DND-41 (cell line): ENCODE measurements at regions not wholly inside any gene's neighbourhood (a gene's known extent, or its start where the extent isn't known, plus 50 kb on each side); places are given as distances from the start of the nearest gene placed in this dataset.

Source experiments
- EZH2 ChIP-seq: IDR thresholded peaks from 3 replicates; pipeline ENCODE4 v1.6.1; 2012; ENCODE audit warnings: borderline replicate concordance, low read depth, mild to moderate bottlenecking, moderate library complexity, low read length, inconsistent platforms; ENCODE audit not compliant: severe bottlenecking
- TF ChIP-seq, protein P1 (sequence below): IDR thresholded peaks from 2 replicates; pipeline ENCODE4 v1.5.1; 2012; ENCODE audit warnings: borderline replicate concordance, low read length, moderate library complexity, mild to moderate bottlenecking; ENCODE audit not compliant: poor library complexity, severe bottlenecking; ENCODE audit errors: extremely low read depth

DNA sequence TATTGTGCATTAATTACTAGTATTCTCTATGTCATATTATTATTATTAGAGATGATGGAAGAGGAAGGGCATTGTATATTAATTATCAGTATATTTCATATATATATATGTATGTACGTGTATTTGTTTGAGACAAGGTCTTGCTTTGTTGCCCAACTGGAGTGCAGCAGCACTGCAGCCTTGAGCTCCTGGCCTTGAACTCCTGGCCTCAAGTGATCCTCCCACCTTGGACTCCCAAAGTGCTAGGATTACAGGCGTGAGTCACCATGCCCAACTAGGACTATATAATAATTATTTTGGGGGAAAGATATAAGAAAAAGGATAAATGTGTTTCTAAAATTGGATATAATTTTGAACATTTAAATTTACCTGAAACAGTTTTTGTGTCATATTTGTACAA is 63.2 kb upstream of the USP24 start:
- TF ChIP-seq, protein P1, sequence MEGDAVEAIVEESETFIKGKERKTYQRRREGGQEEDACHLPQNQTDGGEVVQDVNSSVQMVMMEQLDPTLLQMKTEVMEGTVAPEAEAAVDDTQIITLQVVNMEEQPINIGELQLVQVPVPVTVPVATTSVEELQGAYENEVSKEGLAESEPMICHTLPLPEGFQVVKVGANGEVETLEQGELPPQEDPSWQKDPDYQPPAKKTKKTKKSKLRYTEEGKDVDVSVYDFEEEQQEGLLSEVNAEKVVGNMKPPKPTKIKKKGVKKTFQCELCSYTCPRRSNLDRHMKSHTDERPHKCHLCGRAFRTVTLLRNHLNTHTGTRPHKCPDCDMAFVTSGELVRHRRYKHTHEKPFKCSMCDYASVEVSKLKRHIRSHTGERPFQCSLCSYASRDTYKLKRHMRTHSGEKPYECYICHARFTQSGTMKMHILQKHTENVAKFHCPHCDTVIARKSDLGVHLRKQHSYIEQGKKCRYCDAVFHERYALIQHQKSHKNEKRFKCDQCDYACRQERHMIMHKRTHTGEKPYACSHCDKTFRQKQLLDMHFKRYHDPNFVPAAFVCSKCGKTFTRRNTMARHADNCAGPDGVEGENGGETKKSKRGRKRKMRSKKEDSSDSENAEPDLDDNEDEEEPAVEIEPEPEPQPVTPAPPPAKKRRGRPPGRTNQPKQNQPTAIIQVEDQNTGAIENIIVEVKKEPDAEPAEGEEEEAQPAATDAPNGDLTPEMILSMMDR = no peak
- no peak for TF ChIP-seq EZH2
